ENCODE measurements at regions not wholly inside any gene's neighbourhood (a gene's known extent, or its start where the extent isn't known, plus 50 kb on each side); places are given as distances from the start of the nearest gene placed in this dataset.
"Not testable (repeated sequence)": the region's sequence is repeated elsewhere in the genome, so short reads cannot be mapped to it uniquely, and the experiment has no call there.

DNA sequence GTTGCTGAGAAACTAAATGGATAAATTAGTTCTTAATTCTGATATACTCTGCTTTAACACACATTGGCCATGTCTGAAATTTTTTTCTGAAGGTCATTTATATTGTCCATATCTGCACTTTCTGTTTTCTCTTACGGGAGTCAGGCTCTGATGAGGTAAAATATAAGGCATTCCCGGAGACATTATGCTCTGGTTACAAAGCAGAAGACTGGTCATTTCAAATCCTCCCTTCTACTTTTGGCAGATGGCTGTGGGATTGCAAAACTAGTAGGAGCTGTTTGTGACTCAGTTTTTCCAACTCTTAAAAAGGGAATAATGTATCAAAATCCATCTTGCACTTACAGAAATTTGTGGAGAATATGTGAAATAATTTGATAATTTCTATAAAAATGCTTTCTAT lies 92.2 kb upstream of the CPHXL start:
- peaks cover 26% of the 10 kb centered on the region for H3K27me3 ChIP-seq (ENCODE audit: low read depth)
- intact Hi-C loops (cut with micrococcal nuclease), result no loop called here
- DNase-seq, result no peak
- no peaks in the 10 kb centered on the region for H3K36me3 ChIP-seq
- no peak overlapping the region for H3K27ac ChIP-seq (replicated peaks)
- TF ChIP-seq, protein P1, sequence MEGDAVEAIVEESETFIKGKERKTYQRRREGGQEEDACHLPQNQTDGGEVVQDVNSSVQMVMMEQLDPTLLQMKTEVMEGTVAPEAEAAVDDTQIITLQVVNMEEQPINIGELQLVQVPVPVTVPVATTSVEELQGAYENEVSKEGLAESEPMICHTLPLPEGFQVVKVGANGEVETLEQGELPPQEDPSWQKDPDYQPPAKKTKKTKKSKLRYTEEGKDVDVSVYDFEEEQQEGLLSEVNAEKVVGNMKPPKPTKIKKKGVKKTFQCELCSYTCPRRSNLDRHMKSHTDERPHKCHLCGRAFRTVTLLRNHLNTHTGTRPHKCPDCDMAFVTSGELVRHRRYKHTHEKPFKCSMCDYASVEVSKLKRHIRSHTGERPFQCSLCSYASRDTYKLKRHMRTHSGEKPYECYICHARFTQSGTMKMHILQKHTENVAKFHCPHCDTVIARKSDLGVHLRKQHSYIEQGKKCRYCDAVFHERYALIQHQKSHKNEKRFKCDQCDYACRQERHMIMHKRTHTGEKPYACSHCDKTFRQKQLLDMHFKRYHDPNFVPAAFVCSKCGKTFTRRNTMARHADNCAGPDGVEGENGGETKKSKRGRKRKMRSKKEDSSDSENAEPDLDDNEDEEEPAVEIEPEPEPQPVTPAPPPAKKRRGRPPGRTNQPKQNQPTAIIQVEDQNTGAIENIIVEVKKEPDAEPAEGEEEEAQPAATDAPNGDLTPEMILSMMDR (IDR thresholded peaks at IDR 0.05; ENCODE audit: borderline replicate concordance), result no peak
- no peak overlapping the region for H3K4me3 ChIP-seq
- H3K4me1 ChIP-seq, result no peaks in the 10 kb centered on the region
- no peaks in the 10 kb centered on the region for H3K9me3 ChIP-seq (replicated peaks)

DNA sequence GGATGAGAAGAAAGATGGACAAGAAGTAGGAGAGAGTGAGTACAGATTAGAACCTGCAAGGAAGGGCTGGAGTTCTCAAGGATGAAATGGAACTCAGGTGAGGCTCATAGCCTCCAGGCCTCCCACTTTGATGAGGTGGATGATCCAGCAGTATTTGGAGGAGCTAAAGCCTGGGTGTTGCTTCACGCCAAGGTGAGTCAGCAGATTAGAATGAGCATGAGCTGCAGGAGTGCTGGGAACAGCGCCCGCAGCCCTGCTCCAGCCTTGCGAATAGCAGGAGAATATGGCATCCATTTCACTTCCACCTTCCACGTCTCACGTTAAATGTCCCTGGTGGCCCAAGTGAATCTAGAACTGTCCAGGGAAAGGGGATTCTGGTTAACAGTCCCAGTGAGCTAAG lies 94.4 kb upstream of the CPHXL start:
- TF ChIP-seq, protein P1 (IDR thresholded peaks at IDR 0.05; ENCODE audit: borderline replicate concordance), result no peak
- Histone ChIP-seq H3K27me3 (ENCODE audit: low read depth) (peaks cover 14% of the 10 kb centered on the region), H3K36me3 (no peaks in the 10 kb centered on the region), H3K27ac (replicated peaks) (no peak overlapping the region), H3K4me3 (no peak overlapping the region), H3K4me1 (no peaks in the 10 kb centered on the region), H3K9me3 (replicated peaks) (no peaks in the 10 kb centered on the region)
- no peak for DNase-seq
- intact Hi-C loops (cut with micrococcal nuclease), result no loop called here

DNA sequence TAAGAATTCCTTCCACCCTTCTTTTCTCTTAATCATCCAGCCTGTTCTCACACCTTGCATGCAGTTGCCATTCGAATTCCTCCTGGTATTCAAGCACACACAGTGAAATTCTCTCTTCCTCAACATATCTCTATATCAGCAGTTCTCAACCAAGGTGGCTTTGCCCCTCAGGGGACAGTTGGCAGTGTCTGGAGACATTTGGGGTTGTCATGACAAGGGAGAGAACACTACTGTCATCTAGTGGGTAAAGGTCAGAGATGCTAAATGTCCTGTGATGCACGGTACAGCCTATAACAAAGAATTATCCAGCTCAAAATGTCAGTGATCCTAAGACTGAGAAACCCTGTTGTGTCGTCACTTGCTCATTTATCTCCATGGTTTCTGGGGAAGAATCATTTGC lies 94.8 kb upstream of the CPHXL start:
- H3K4me1 ChIP-seq, result no peaks in the 10 kb centered on the region
- H3K27me3 ChIP-seq (ENCODE audit: low read depth), result peaks cover 11% of the 10 kb centered on the region
- DNase-seq, result no peak
- no peaks in the 10 kb centered on the region for H3K36me3 ChIP-seq
- intact Hi-C loops (cut with micrococcal nuclease), result no loop called here
- no peak overlapping the region for H3K27ac ChIP-seq (replicated peaks)
- TF ChIP-seq, protein P1 (IDR thresholded peaks at IDR 0.05; ENCODE audit: borderline replicate concordance), result no peak
- no peak overlapping the region for H3K4me3 ChIP-seq
- no peaks in the 10 kb centered on the region for H3K9me3 ChIP-seq (replicated peaks)

DNA sequence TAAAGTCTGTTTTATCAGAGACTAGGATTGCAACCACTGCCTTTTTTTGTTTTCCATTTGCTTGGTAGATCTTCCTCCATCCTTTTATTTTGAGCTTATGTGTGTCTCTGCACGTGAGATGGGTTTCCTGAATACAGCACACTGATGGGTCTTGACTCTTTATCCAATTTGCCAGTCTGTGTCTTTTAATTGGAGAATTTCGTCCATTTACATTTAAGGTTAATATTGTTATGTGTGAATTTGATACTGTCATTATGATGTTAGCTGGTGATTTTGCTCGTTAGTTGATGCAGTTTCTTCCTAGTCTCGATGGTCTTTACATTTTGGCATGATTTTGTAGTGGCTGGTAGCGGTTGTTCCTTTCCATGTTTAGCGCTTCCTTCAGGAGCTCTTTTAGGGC lies 99.5 kb upstream of the CPHXL start:
- H3K4me1 ChIP-seq; H3K27ac ChIP-seq (replicated peaks); H3K36me3 ChIP-seq; intact Hi-C loops (cut with micrococcal nuclease); DNase-seq; H3K27me3 ChIP-seq (ENCODE audit: low read depth); H3K4me3 ChIP-seq: not testable (repeated sequence)
- peaks cover 30% of the 10 kb centered on the region for H3K9me3 ChIP-seq (replicated peaks)

DNA sequence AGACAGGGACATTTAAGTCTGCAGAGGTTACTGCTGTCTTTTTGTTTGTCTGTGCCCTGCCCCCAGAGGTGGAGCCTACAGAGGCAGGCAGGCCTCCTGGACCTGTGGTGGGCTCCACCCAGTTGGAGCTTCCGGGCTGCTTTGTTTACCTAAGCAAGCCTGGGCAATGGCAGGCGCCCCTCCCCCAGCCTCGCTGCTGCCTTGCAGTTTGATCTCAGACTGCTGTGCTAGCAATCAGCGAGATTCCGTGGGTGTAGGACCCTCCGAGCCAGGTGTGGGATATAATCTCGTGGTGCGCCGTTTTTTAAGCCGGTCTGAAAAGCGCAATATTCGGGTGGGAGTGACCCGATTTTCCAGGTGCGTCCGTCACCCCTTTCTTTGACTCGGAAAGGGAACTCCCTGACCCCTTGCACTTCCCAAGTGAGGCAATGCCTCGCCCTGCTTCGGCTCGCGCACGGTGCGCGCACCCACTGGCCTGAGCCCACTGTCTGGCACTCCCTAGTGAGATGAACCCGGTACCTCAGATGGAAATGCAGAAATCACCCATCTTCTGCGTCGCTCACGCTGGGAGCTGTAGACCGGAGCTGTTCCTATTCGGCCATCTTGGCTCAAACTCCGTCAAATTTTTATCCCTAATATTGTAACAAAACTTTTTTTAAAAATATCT lies 101.2 kb upstream of the CPHXL start:
- H3K4me1 ChIP-seq; H3K27me3 ChIP-seq (ENCODE audit: low read depth); H3K4me3 ChIP-seq; intact Hi-C loops (cut with micrococcal nuclease); H3K36me3 ChIP-seq; DNase-seq; H3K27ac ChIP-seq (replicated peaks): not testable (repeated sequence)
- peaks cover 48% of the 10 kb centered on the region for H3K9me3 ChIP-seq (replicated peaks)

DNA sequence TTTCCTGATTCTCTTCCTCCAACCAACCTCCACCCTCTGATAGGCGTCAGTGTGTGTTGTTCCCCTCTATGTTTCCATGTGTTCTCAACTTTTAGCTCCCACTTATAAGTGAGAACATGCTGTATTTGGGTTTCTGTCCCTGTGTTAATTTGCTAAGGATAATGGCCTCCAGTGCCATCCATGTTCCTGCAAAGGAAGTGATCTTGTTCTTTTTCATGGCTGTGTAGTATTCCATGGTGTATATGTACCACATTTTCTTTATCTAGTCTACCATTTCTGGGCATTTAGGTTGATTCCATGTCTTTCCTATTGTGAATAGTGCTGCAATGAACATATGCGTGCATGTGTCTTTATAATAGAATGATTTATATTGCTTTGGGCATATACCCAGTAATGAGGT lies 107.1 kb upstream of the CPHXL start:
- H3K27ac ChIP-seq (replicated peaks); H3K4me3 ChIP-seq; H3K4me1 ChIP-seq; H3K27me3 ChIP-seq (ENCODE audit: low read depth); DNase-seq; intact Hi-C loops (cut with micrococcal nuclease); H3K36me3 ChIP-seq: not testable (repeated sequence)
- H3K9me3 ChIP-seq (replicated peaks), result peaks cover 61% of the 10 kb centered on the region

DNA sequence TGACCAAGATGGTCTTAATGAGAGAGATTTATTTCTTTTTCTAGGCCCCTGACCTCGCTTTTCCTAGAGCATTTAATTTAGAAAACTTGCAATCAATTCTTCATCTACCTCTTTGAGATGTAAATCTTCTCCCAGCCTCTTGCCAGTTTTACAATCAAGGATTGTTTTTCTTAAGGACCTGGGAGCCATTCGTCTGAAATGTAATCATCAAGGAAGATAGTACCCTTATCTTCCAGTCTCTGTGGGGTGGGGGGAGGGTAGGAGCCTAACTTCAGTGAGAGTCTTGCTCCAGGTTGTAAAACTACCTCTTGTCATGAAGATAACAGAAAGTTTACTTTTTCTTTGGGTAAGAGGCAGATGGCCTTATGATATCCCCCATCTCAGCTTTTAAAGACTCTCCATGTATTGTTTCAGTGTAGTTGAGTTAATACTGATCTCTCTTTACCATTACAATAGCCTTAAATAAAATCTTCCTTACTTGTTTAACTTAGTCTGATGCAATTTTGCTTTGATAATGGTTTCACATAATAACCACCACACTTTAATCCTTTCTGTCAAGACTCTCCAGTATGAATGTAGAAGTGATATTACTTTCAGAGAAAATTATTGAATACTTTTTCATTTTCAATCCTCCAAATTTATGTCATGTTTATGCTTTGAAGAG lies 110.2 kb upstream of the CPHXL start:
- no peaks in the 10 kb centered on the region for H3K4me1 ChIP-seq
- no peak overlapping the region for H3K4me3 ChIP-seq
- H3K9me3 ChIP-seq (replicated peaks), result peaks cover 30% of the 10 kb centered on the region
- TF ChIP-seq, protein P1 (IDR thresholded peaks at IDR 0.05; ENCODE audit: borderline replicate concordance), result no peak
- intact Hi-C loops (cut with micrococcal nuclease), result no loop called here
- H3K27me3 ChIP-seq (ENCODE audit: low read depth), result no peaks in the 10 kb centered on the region
- H3K27ac ChIP-seq (replicated peaks), result no peak overlapping the region
- no peak for DNase-seq
- H3K36me3 ChIP-seq, result no peaks in the 10 kb centered on the region

All from left ventricle myocardium inferior (tissue), 1 donor.